ENCODE measurements at regions not wholly inside any gene's neighbourhood (a gene's known extent, or its start where the extent isn't known, plus 50 kb on each side); places are given as distances from the start of the nearest gene placed in this dataset.

DNA sequence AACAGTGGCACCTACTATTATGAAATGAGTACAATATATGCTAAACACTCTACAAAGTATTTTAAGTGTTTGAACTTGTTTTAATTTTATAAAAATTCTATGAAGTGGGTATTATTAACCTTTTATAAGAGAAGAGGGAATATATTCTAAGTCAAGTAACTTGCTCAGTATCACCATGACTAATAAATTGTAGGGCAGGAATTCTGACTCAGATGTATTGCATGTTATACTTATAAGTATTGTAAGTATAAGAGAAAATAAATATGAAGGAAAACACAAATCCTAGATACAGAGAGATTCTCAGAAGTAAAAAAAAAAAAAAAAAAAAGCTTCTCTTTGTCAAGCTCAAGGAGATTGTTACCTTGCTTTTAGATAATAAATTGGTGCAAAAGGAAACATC lies 893.2 kb downstream of the SLC16A7 start:
- Histone ChIP-seq H3K4me3 (ENCODE audit: low read length) (no peak overlapping the region), H3K36me3 (ENCODE audit: insufficient read depth, low read length) (no peaks in the 10 kb centered on the region), H3K4me1 (ENCODE audit: insufficient read depth, low read length) (no peaks in the 10 kb centered on the region), H3K9me3 (ENCODE audit: control insufficient read depth in 1 of 2, insufficient read depth in 1 of 2, low read length in 2 of 2) (no peaks in the 10 kb centered on the region), H3K27me3 (ENCODE audit: control insufficient read depth in 1 of 2, insufficient read depth in 2 of 2, low read length in 2 of 2) (no peaks in the 10 kb centered on the region), H3K27ac (ENCODE audit: low read depth in 1 of 2, low read length in 2 of 2) (no peak overlapping the region)
- no peak overlapping the region for H3K4me3 Mint-ChIP-seq
- peaks cover 2% of the 10 kb centered on the region for H3K9me3 Mint-ChIP-seq
- no peaks in the 10 kb centered on the region for H3K4me1 Mint-ChIP-seq (ENCODE audit: low read depth)
- ChIA-PET CTCF (interaction anchor here (1.5 kb wide), 1 partner anchor 9 kb away, joined by 4 read pairs; no protein-coding TSS in a partner anchor), POLR2A (no interaction called here)
- no peaks in the 10 kb centered on the region for H3K27me3 Mint-ChIP-seq
- no peaks in the 10 kb centered on the region for H3K36me3 Mint-ChIP-seq (ENCODE audit: low read depth)
- intact Hi-C loops (cut with DNase I, micrococcal nuclease): no loop called here
- TF ChIP-seq, protein P1, sequence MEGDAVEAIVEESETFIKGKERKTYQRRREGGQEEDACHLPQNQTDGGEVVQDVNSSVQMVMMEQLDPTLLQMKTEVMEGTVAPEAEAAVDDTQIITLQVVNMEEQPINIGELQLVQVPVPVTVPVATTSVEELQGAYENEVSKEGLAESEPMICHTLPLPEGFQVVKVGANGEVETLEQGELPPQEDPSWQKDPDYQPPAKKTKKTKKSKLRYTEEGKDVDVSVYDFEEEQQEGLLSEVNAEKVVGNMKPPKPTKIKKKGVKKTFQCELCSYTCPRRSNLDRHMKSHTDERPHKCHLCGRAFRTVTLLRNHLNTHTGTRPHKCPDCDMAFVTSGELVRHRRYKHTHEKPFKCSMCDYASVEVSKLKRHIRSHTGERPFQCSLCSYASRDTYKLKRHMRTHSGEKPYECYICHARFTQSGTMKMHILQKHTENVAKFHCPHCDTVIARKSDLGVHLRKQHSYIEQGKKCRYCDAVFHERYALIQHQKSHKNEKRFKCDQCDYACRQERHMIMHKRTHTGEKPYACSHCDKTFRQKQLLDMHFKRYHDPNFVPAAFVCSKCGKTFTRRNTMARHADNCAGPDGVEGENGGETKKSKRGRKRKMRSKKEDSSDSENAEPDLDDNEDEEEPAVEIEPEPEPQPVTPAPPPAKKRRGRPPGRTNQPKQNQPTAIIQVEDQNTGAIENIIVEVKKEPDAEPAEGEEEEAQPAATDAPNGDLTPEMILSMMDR (IDR thresholded peaks at IDR 0.05): no peak
- ATAC-seq (ENCODE audit: poor library complexity) (no peak), DNase-seq (no peak)
- H3K27ac Mint-ChIP-seq: no peak overlapping the region

DNA sequence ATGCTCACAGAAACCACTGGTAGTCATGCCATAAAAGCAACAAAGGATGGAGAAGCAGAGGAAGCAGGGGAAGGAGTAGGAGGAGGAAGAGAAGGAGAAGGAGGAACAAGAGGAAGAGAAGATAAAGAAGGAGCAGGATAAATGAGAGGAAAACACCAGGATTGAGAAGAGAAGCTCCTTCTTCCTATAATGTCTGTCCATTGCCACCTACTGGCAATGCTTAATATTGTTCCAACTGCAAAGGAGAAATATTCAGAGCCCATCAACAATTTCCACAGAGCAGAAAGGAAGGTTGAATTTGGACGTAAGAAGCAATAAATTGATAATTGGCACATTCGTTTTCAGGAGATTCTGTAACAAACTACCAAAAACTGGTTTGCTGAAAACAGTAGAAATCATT lies 898.4 kb downstream of the SLC16A7 start:
- ChIA-PET POLR2A (no interaction called here), CTCF (no interaction called here)
- Mint-ChIP-seq H3K27ac (no peak overlapping the region), H3K4me3 (no peak overlapping the region), H3K4me1 (ENCODE audit: low read depth) (no peaks in the 10 kb centered on the region), H3K27me3 (no peaks in the 10 kb centered on the region), H3K36me3 (ENCODE audit: low read depth) (no peaks in the 10 kb centered on the region), H3K9me3 (peaks cover 4% of the 10 kb centered on the region)
- H3K27ac ChIP-seq (ENCODE audit: low read depth in 1 of 2, low read length in 2 of 2): no peak overlapping the region
- H3K36me3 ChIP-seq (ENCODE audit: insufficient read depth, low read length): no peaks in the 10 kb centered on the region
- no peak for DNase-seq
- TF ChIP-seq, protein P1 (IDR thresholded peaks at IDR 0.05): no peak
- H3K27me3 ChIP-seq (ENCODE audit: control insufficient read depth in 1 of 2, insufficient read depth in 2 of 2, low read length in 2 of 2): no peaks in the 10 kb centered on the region
- intact Hi-C loops (cut with DNase I, micrococcal nuclease): no loop called here
- H3K4me3 ChIP-seq (ENCODE audit: low read length): no peak overlapping the region
- no peak for ATAC-seq (ENCODE audit: poor library complexity)
- no peaks in the 10 kb centered on the region for H3K4me1 ChIP-seq (ENCODE audit: insufficient read depth, low read length)
- H3K9me3 ChIP-seq (ENCODE audit: control insufficient read depth in 1 of 2, insufficient read depth in 1 of 2, low read length in 2 of 2): no peaks in the 10 kb centered on the region

DNA sequence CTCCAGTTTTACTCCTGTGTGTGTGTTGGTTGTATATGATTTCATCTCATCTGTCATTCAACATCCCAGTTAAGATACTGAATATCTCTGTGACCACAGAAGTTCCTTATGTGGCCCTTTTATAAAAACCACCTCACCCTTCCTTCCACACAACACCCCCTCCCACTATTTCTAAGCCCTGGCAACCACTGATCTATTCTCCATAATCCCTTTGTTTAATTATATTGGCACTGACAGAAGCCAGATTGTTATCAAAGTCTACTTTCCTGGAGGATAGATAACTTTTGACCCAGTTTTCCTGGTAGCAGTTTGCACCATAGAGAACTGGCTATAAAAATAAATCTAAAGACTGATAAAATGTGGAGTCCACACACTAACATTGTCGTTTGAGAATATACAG lies 902.8 kb downstream of the SLC16A7 start:
- Mint-ChIP-seq H3K9me3 (peaks cover 2% of the 10 kb centered on the region), H3K27me3 (no peaks in the 10 kb centered on the region), H3K27ac (no peak overlapping the region), H3K36me3 (ENCODE audit: low read depth) (no peaks in the 10 kb centered on the region), H3K4me1 (ENCODE audit: low read depth) (no peaks in the 10 kb centered on the region), H3K4me3 (no peak overlapping the region)
- no peak for ATAC-seq (ENCODE audit: poor library complexity)
- Histone ChIP-seq H3K9me3 (ENCODE audit: control insufficient read depth in 1 of 2, insufficient read depth in 1 of 2, low read length in 2 of 2) (no peaks in the 10 kb centered on the region), H3K36me3 (ENCODE audit: insufficient read depth, low read length) (no peaks in the 10 kb centered on the region), H3K4me1 (ENCODE audit: insufficient read depth, low read length) (no peaks in the 10 kb centered on the region), H3K27ac (ENCODE audit: low read depth in 1 of 2, low read length in 2 of 2) (no peak overlapping the region), H3K4me3 (ENCODE audit: low read length) (no peak overlapping the region), H3K27me3 (ENCODE audit: control insufficient read depth in 1 of 2, insufficient read depth in 2 of 2, low read length in 2 of 2) (no peaks in the 10 kb centered on the region)
- ChIA-PET POLR2A (no interaction called here), CTCF (no interaction called here)
- DNase-seq: no peak
- TF ChIP-seq, protein P1 (IDR thresholded peaks at IDR 0.05): no peak
- intact Hi-C loops (cut with DNase I, micrococcal nuclease): no loop called here
